ENCODE measurements at regions not wholly inside any gene's neighbourhood (a gene's known extent, or its start where the extent isn't known, plus 50 kb on each side); places are given as distances from the start of the nearest gene placed in this dataset.
"Not testable (repeated sequence)": the region's sequence is repeated elsewhere in the genome, so short reads cannot be mapped to it uniquely, and the experiment has no call there.

DNA sequence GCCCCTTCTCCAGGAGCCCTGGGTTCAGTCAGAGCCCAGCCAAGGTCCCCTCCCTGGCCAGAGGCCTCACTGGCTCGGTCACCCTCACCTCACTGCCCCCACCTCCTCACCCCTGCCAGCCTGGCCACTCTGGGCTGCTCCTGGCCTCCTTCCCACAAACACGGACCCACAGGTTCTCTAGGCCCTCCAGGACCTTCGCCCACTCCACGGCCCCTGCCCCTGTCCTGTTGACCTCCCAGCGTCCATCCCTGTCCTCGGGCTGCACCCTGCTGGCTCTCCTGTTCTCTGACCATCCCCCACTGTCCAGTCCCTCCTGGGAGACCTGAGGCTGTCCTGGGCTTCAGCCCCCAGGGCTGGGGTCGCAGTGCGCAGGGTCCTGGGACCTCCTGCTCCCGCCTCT is 173.3 kb downstream of the TMEM121 start:
- DNase-seq = not testable (repeated sequence)

DNA sequence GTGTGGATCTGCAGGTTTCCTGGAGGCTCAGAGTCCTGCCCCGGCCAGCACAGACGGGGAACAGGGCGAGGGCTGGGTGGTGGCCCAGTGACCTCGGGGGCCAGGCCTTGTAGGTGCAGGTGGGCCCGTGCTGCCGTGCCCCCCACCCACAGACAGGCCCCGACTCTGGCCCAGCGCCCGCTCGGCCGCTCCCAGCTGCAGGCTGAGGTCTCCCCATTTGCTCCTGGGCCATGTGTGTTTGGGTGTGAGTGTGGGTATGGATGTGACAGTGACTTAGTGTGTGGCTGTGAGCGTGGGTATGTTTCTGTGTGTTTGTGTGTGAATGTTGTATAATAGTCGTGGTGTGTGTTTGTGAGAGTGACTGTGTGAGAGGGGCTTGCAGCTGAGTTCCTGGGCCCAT is 173.8 kb downstream of the TMEM121 start:
- not testable (repeated sequence) for DNase-seq

DNA sequence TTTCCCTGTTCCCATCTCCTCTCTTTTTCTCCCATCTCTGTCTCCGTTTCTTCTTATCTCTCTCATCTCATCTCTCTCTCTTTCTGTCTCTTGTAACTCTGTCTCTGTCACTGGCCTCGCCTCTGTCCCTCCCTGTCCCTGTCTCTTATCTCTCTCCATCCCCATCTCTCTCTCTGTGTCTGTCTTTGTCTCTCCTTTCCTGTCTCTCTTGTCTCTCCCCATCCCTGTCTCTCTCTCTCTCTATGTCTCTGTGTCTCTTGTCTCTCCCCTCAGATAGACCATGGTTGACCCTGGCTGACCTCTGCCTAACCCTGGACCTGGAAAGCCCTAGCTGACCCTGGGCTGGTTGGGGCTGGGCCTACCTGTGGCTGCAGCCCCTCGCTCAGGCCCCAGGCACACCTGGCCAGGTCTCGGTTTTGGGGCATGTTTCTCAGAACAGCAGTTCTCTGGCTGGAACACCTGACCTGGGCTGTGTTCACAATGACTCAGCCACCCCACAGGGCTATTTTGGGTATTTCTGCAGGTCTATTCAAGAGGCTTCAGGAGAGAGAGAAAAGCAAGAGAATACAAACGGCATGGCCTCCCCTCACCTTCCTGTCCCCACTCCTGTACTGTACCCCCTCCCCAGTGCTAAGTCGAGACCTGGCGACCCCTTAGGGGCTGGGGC is 174.4 kb downstream of the TMEM121 start:
- no peak for DNase-seq

DNA sequence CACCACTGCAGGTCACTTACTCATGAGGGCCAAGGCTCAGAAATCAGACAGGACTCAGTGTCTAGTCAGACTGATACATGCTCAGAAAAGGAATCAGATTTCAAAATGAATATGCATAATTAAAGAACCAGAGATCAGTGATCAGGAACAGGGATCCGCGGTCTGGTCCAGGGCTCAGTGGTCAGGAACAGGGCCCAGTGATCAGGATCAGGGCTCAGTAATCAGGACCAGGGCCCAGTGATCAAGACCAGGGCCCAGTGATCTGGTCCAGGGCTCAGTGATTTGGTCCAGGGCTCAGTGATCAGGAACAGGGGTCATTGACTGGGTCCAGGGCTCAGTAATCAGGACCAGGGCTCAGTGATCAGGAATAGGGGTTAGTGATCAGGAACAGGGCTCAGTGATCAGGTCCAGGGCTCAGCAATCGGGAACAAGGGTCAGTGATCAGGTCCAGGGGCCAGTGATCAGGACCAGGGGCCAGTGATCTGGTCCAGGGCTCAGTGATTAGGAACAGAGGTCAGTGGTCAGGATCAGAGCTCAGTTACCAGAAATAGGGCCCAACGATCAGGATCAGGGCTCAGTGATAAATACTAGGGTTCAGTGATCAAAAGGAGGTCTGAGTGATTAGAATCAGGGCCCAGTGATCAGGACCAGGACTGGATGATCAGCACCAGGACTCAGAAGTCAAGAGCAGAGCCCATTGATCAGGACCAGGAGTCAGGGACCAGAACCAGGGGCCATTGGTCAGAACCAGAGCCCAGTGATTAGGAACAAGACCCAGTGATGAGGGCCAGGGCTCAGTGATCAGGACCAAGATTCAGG is 175.3 kb downstream of the TMEM121 start:
- no peak for DNase-seq

DNA sequence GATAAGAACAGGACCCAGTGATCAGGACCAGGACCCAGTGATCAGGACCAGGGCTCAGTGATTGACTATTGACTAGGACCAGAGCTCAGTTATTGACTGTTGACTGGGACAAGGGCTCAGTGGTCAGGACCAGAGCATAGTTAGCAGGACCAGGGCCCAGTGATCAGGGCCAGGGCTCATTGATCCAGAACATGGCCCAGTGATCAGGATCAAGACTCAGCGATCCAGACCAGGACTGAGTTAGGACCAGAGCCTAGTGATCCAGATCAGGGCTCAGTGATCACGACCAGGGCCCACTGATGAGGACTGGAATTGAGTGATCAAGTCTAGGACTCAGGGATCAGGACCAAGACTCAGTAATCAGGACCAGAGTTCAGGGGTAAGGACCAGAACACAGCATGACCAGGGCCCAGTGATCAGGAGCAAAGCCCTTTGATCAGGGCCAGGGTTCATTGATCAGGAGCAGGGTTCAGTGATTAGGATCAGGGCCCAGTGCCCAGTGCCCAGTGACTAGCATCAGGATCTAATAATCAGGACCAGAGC is 176.0 kb downstream of the TMEM121 start:
- no peak for DNase-seq

DNA sequence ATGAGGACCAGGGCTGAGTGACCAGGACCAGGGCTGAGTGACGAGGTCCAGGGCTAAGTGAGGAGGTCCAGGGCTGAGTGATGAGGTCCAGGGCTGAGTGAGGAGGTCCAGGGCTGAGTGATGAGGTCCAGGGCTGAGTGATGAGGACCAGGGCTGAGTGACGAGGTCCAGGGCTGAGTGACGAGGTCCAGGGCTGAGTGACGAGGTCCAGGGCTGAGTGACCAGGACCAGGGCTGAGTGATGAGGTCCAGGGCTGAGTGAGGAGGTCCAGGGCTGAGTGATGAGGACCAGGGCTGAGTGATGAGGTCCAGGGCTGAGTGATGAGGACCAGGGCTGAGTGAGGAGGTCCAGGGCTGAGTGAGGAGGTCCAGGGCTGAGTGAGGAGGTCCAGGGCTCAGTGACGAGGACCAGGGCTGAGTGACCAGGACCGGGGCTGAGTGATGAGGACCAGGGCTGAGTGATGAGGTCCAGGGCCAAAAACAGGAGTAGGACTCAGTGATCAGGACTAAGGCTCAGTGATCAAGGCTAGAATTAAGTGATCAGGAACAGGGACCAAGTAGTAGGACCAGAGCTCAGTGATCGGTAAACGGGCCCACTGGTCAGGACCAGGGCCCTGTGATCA is 176.8 kb downstream of the TMEM121 start:
- not testable (repeated sequence) for DNase-seq

DNA sequence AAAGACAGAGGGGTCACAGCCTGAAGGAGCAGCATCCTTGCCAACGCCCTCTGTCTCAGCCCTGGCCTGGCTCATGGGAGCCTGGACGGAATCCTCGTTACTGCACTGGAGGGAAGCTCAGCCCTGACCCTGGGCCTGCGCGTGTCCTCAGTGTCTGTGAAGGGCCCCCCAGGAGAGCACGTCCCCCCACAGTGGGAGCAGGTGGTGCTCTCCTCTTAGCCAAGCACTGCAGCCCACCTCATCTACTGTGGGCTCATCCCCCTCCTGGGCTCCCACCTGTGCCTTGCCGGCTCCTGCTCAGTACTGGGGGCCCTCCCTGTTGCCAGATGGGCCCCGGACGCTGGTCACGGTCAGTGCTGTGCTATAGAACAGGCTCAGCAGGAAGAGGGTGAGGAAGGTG is 177.7 kb downstream of the TMEM121 start:
- not testable (repeated sequence) for DNase-seq

DNA sequence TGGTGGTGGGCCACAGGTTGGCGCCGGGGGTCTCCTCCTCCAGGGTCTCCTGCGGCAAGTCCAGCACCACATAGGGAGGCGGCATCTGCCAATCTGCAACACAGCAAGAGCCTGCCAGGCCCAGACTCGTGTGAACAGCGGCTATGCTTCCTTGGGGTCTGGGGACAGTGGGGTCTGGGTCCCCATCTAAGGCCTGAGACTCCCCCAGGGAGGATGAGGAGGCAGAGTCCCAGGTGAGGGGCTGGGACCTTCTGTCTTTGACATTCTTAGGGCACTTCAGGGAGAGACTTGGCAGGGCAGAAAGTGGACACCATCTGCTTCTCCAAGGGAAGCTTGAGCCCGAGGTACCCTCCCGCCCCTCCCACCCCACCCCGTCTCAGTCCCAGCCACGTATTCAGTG is 178.1 kb downstream of the TMEM121 start:
- DNase-seq = not testable (repeated sequence)

DNA sequence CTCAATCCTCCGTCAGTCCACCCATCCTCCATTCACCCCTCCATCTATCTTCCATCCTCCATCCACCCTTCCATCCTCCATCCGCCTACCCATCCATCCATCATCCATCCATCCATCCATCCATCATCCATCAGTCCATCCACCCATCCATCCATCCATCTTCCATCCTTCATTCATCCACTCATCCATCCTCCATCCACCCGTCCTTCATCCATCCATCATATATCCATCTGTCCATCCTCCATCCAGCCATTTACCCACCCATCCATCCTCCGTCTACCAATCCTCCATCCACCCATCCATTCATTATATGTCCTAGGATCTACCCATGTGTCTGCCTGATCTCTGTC is 179.1 kb downstream of the TMEM121 start:
- not testable (repeated sequence) for DNase-seq

DNA sequence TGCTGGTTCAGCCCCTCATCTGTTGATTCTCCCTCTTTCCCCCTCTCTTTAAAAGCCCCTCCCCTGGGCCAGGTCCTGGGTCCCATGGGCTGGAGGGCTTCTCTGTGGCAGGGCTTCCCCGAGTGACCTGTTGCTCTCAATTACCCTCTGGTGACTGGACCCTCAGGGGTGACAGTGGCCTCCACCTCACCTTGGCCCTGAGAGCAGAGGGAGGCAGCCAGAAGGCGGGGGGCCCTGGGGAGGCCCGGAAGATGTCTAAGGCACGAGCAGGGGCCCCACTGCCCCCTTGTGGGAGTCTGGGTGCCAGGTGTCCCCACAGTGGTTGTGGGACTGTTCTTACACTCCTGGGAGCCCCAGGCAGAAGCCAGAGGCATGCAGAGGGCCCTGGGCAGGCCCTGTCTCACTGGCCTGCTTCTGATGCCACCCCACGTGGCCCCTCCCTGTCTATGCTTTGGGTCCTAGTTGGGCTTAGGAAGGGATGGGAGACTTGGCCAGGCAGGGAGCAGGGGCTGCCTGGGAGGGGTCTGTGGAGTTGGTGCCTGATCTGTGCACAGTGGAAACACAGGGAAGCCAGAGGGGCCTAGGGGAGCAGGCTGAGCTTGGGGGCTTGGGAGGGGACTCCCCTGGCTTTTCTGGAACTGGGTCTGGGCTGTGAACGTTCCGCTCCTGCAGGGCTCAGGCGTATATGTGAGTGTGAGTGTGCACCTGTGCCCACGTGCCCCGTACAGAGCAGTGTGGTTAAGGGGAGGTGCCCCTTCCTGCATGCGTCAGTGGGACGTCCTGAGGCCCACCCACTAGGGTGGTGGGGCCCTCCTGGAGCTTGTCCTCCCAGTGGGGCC is 179.7 kb downstream of the TMEM121 start:
- not testable (repeated sequence) for DNase-seq

DNA sequence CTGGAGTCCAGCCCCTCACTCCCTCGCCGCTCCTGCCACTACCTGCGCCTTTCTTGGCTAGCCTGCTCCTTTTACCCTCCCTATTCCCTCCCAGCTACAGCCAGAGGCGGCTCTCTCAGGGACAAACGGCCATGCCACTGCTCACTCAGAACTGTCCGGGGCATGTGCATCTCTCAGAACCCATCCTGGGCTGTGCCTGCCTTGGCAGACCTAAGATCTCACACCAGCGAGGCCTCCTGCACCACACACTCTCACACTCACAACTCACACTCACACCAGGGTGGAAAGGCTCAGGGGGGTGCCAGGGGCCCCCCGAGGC is 180.3 kb downstream of the TMEM121 start:
- DNase-seq = not testable (repeated sequence)

DNA sequence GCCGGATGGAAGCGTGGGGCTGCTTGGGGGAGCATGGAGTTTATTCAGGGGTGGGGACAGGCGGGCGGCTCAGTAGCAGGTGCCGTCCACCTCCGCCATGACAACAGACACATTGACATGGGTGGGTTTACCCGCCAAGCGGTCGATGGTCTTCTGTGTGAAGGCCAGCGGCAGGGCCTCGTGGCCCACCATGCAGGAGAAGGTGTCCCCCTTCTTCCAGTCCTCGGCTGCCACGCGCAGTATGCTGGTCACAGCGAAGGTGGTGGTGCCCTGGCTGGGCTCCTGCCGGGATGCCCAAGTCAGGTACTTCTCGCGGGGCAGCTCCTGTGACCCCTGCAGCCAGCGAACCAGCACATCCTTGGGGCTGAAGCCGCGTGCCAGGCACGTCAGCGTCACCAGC is 180.7 kb downstream of the TMEM121 start:
- DNase-seq = not testable (repeated sequence)

DNA sequence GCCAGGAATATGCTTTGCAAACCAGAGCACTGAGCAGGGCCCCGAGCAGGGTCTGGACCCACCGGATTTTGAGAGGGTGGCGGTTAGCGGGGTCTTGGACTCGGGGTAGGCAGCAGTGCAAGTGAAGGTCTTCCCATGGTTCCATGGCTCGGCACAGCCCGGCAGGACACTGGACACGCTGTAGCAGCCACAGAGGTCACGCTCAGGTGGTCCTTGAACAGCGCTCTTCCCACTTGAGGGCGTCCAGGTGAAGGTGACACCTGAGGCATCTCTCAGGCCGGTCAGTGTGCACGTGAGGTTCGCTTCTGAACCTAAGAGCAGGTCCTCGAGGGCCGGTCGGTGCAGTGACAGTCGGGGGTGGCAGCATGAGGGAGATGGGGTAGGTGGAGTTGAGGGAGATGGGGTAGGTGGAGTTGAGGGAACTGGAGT is 181.4 kb downstream of the TMEM121 start:
- DNase-seq = not testable (repeated sequence)

DNA sequence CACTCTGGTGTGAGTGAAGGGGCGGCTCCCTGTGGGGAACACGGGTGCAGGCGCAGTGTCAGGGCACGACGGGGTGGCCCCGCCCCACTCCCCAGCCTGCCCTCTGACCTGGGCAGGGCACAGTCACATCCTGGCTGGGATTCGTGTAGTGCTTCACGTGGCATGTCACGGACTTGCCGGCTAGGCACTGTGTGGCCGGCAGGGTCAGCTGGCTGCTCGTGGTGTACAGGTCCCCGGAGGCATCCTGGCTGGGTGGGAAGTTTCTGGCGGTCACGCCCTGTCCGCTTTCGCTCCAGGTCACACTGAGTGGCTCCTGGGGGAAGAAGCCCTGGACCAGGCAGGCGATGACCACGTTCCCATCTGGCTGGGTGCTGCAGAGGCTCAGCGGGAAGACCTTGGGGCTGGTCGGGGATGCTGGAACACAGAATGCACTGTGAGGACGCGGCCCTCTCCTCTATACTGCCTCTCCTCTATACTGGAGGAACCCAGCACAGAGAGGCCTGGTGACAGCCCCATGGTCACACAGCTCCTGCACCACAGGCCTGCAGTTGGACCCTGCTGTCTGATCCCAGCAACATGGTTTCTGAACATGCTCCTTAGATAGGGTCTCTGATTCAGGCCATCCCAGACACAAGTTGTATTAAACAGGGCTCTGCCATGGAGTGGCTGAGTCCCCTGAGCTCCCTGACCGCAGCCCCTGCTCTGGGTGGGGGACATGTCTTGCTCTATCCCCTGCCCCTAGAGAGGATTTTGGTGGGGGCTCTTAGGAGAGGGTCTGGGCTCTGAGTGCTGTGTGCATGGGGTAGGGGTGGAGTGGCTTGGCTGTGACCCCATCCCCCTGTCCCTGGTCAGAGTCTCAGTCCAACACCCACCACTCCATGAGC is 182.1 kb downstream of the TMEM121 start:
- DNase-seq = not testable (repeated sequence)

DNA sequence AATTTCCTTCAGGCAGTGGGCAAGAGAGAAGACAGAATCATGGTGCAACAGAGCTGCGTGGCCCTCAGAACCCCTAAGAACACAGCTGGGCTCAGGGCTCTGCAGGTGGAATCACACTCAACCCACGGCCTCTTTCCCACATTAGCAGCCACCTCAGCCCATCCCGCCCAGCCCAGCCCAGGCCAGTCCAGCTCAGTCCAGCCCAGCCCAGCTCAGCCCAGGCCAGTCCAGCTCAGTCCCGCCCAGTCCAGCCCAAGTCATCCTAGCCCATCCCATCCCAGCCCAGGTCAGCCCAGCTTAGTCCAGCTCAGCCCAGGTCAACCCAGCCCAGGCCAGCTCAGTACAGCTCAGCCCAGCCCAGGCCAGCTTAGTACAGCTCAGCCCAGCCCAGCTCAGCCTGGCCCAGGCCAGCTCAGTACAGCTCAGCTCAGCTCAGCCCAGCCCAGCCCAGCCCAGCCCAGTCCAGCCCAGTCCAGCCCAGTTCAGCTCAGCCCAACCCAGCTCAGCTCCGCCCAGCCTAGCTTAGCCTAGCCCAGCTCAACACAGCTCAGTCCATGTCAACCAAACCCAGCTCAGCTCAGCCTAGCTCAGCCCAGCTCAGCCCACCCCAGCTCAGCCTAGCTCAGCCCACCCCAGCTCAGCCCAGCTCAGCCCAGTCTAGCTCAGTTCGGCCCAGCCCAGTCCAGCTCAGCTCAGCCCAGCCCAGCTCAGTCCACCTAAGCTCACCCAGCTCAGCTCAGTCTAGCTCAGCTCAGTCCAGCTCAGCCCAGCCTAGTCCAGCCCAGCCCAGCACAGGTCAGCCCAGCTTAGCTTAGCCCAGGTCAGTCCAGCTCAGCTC is 183.1 kb downstream of the TMEM121 start:
- no peak for DNase-seq

DNA sequence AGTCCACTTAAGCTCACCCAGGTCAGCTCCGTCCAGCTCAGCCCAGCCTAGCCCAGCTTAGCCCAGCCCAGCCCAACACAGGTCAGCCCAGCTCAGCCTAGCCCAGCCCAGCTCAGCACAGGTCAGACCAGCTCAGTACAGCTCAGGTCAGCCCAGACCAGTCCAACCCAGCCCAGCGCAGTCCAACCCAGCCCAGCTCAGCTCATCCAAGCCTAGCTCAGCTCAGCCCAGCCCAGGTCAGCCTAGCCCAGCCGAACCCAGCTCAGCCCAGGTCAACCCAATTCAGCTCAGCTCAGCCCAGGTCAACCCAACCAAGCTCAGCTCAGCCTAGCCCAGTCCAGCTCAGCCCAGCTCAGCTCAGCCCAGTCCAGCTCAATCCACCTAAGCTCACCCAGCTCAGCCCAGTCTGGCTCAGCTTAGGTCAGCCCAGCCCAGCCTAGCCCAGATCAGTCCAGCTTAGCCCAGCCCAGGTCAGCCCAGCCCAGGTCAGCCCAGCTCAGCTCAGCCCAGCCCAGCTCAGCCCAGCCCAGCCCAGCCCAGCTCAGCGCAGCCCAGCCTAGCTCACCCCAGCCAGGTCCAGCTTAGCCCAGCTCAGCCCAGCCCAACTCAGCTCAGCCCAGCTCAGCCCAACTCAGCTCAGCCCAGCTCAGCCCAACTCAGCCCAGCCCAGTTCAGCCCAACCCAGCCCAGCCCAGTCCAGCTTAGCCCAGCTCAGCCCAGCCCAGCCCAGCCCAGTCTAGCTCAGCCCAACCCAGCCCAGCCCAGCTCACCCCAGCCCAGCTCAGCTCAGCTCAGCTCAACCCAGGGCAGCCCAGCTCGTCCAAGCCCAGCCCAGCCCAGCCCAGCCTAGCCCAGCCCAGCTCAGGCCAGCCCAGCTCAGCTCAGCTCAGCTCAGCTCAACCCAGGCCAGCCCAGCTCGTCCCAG is 184.0 kb downstream of the TMEM121 start:
- no peak for DNase-seq

DNA sequence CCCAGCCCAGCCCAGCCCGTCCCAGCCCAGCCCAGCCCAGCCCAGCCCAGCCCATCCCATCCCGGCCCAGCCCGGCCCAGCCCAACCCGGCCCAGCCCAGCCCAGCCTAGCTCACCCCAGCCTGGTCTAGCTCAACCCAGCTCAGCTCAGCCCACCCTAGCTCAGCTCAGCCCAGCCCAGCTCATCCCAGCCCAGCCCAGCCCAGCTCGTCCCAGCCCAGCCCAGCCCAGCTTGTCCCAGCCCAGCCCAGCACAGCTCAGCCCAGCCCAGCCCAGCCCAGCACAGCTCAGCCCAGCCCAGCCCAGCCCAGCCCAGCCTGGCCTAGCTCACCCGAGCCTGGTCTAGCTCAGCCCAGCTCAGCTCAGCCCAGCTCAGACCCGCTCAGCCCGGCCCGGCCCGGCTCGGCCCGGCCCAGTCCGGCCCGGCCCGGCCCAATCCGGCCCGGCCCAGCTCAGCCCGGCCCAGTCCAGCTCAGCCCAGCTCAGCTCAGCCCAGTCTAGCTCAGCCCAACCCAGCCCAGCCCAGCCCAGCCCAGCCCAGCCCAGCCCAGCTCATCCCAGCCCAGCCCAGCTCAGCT is 184.7 kb downstream of the TMEM121 start:
- DNase-seq = no peak

DNA sequence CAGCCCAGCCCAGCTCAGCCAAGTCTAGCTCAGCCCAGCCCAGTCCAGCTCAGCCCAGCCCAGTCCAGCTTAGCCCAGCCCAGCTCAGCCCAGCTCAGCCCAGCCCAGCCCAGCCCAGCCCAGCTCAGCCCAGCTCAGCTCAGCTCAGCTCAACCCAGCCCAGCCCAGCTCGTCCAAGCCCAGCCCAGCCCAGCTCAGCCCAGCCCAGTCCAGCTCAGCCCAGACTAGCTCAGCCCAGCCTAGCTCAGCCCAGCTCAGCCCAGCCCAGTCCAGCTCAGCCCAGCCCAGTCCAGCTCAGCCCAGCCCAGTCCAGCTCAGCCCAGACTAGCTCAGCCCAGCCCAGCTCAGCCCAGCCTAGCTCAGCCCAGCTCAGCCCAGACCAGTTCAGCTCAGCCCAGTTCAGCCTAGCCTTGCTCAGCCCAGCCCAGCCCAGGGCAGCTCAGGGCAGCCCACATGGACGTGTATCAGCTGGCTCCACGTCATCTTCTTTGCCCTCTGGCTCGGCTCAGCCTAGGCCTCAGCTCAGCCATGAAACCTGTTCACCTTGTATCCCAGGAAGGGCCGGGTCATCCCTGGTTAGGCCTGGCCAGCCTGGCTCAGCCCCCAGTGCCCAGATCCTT is 185.6 kb downstream of the TMEM121 start:
- no peak for DNase-seq

DNA sequence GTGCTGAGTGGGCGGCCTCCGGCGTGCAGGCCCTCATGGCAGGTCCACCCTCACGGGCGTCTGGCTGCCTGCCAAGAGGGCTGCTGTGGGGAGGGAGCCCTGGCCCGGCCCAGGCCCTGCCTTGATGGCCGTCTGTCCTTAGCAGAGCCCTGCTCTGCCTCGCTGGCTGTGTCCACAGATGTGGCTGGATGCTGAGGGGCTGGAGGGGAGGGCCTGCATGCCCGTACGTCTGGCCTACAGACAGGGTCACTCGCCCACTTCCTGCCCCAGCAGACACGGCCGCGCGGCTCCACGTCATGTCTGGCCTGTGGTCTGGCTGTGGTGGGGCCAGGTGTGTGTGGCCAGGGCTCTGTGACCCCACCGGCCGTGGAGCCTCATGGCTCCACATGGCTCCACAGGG is 186.3 kb downstream of the TMEM121 start:
- not testable (repeated sequence) for DNase-seq

Data from NCI-H774 (cell line).